ENCODE measurements at regions not wholly inside any gene's neighbourhood (a gene's known extent, or its start where the extent isn't known, plus 50 kb on each side); places are given as distances from the start of the nearest gene placed in this dataset.

GRCh38 chr21:30932686-30933085, 51.3 kb upstream of the KRTAP11-1 start:
- Histone ChIP-seq H3K4me1 (ENCODE audit: control insufficient read depth in 1 of 2, insufficient read depth in 2 of 2, low read depth in 1 of 2, low read length in 1 of 2) (no peaks in the 10 kb centered on the region), H3K27me3 (ENCODE audit: insufficient read depth) (no peaks in the 10 kb centered on the region; the same call in 1 of the 2 replicates), H4K20me1 (ENCODE audit: insufficient read depth) (no peaks in the 10 kb centered on the region), H3K27ac (ENCODE audit: low read depth in 2 of 2, low read length in 1 of 2) (no peak overlapping the region), H3K9me3 (no peaks in the 10 kb centered on the region), H3K9me2 (no peaks in the 10 kb centered on the region), H3K4me3 (ENCODE audit: low read depth in 2 of 2, low read length in 1 of 2) (no peak overlapping the region), H3K36me3 (replicated peaks in 1 of 2; ENCODE audit: control insufficient read depth in 1 of 2, insufficient read depth in 2 of 2, low read length in 1 of 2) (no peaks in the 10 kb centered on the region), H3K9ac (no peak overlapping the region), H3K79me2 (ENCODE audit: insufficient read depth) (no peaks in the 10 kb centered on the region), H2AFZ (ENCODE audit: low read depth) (no peak overlapping the region), H3K4me2 (no peak overlapping the region), H3F3A (replicated peaks; ENCODE audit: insufficient read depth) (no peaks in the 10 kb centered on the region)
- 2% methylated on average over 3 of the region's 3 CpGs for WGBS (ENCODE audit: low lambda C conversion rate)
- ChIA-PET POLR2A (no interaction called here), CTCF (no interaction called here)
- TF ChIP-seq RAD21 (IDR thresholded peaks at IDR 0.05; ENCODE audit: low read length) (no peak), FOXM1 (IDR thresholded peaks at IDR 0.05; ENCODE audit: low read depth) (no peak), GATA2 (CRISPR knock-in tag; IDR thresholded peaks at IDR 0.05) (no peak), JUND (IDR thresholded peaks at IDR 0.05) (no peak), EZH2phosphoT487 (IDR thresholded peaks at IDR 0.05; ENCODE audit: borderline replicate concordance, low read depth) (no peak), RCOR1 (IDR thresholded peaks at IDR 0.05; ENCODE audit: low read length) (no peak), MEF2A (IDR thresholded peaks at IDR 0.05; ENCODE audit: borderline replicate concordance, low read depth) (no peak), YY1 (IDR thresholded peaks at IDR 0.05; ENCODE audit: low read depth) (no peak), FOSL2 (IDR thresholded peaks at IDR 0.05; ENCODE audit: borderline replicate concordance, low read depth) (no peak), FOXJ3 (CRISPR knock-in tag; IDR thresholded peaks at IDR 0.05) (no peak), MAX (IDR thresholded peaks at IDR 0.05; ENCODE audit: low read depth) (no peak), IRF3 (IDR thresholded peaks at IDR 0.05; ENCODE audit: low read depth, low read length) (no peak), USF1 (IDR thresholded peaks at IDR 0.05; ENCODE audit: borderline replicate concordance, low read depth) (no peak)
- TF ChIP-seq, protein P1, sequence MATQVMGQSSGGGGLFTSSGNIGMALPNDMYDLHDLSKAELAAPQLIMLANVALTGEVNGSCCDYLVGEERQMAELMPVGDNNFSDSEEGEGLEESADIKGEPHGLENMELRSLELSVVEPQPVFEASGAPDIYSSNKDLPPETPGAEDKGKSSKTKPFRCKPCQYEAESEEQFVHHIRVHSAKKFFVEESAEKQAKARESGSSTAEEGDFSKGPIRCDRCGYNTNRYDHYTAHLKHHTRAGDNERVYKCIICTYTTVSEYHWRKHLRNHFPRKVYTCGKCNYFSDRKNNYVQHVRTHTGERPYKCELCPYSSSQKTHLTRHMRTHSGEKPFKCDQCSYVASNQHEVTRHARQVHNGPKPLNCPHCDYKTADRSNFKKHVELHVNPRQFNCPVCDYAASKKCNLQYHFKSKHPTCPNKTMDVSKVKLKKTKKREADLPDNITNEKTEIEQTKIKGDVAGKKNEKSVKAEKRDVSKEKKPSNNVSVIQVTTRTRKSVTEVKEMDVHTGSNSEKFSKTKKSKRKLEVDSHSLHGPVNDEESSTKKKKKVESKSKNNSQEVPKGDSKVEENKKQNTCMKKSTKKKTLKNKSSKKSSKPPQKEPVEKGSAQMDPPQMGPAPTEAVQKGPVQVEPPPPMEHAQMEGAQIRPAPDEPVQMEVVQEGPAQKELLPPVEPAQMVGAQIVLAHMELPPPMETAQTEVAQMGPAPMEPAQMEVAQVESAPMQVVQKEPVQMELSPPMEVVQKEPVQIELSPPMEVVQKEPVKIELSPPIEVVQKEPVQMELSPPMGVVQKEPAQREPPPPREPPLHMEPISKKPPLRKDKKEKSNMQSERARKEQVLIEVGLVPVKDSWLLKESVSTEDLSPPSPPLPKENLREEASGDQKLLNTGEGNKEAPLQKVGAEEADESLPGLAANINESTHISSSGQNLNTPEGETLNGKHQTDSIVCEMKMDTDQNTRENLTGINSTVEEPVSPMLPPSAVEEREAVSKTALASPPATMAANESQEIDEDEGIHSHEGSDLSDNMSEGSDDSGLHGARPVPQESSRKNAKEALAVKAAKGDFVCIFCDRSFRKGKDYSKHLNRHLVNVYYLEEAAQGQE (IDR thresholded peaks at IDR 0.05; ENCODE audit: low read depth, low read length): no peak
- TF ChIP-seq, protein P2, sequence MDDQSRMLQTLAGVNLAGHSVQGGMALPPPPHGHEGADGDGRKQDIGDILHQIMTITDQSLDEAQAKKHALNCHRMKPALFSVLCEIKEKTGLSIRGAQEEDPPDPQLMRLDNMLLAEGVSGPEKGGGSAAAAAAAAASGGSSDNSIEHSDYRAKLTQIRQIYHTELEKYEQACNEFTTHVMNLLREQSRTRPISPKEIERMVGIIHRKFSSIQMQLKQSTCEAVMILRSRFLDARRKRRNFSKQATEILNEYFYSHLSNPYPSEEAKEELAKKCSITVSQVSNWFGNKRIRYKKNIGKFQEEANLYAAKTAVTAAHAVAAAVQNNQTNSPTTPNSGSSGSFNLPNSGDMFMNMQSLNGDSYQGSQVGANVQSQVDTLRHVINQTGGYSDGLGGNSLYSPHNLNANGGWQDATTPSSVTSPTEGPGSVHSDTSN (IDR thresholded peaks at IDR 0.05): no peak
- TF ChIP-seq, protein P3, sequence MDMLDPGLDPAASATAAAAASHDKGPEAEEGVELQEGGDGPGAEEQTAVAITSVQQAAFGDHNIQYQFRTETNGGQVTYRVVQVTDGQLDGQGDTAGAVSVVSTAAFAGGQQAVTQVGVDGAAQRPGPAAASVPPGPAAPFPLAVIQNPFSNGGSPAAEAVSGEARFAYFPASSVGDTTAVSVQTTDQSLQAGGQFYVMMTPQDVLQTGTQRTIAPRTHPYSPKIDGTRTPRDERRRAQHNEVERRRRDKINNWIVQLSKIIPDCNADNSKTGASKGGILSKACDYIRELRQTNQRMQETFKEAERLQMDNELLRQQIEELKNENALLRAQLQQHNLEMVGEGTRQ (IDR thresholded peaks at IDR 0.05; ENCODE audit: borderline replicate concordance, low read depth, low read length): no peak
- no peak for DNase-seq
